ENCODE measurements at regions not wholly inside any gene's neighbourhood (a gene's known extent, or its start where the extent isn't known, plus 50 kb on each side); places are given as distances from the start of the nearest gene placed in this dataset.
A peak's percentile ranks its signal among the peaks of the same experiment; 100 is the strongest.
"Not testable (repeated sequence)": the region's sequence is repeated elsewhere in the genome, so short reads cannot be mapped to it uniquely, and the experiment has no call there.

- H3K27me3 ChIP-seq (ENCODE audit: insufficient read depth); DNase-seq; H4K20me1 ChIP-seq (ENCODE audit: insufficient read depth); CTCF ChIA-PET; H3K4me2 ChIP-seq; H3K36me3 ChIP-seq (replicated peaks in 1 of 2; ENCODE audit: control insufficient read depth in 1 of 2, insufficient read depth in 2 of 2, low read length in 1 of 2); H3K9ac ChIP-seq; H3K4me1 ChIP-seq (ENCODE audit: control insufficient read depth in 1 of 2, insufficient read depth in 2 of 2, low read depth in 1 of 2, low read length in 1 of 2); POLR2A ChIA-PET; H3K27ac ChIP-seq (ENCODE audit: low read depth in 2 of 2, low read length in 1 of 2); H3K9me2 ChIP-seq; H3K79me2 ChIP-seq (ENCODE audit: insufficient read depth); H3K4me3 ChIP-seq (ENCODE audit: low read depth in 2 of 2, low read length in 1 of 2); H2AFZ ChIP-seq (ENCODE audit: low read depth); H3K9me3 ChIP-seq; H3F3A ChIP-seq (replicated peaks; ENCODE audit: insufficient read depth): not testable (repeated sequence)
- under 1% methylated on average over 5 of the region's 14 CpGs for WGBS (ENCODE audit: low lambda C conversion rate)
- TF ChIP-seq CTCF (IDR thresholded peaks at IDR 0.05) (peak; percentile 53), RAD21 (IDR thresholded peaks at IDR 0.05; ENCODE audit: low read length) (peak; percentile 5; the same call in 1 of the 2 replicates)
Measured at GRCh38 chr4:3984796-3985195, 218.6 kb downstream of the ADRA2C start.

- DNase-seq; H4K20me1 ChIP-seq (ENCODE audit: insufficient read depth); H3K9me2 ChIP-seq; H3K79me2 ChIP-seq (ENCODE audit: insufficient read depth); H3K27me3 ChIP-seq (ENCODE audit: insufficient read depth); H3K4me1 ChIP-seq (ENCODE audit: control insufficient read depth in 1 of 2, insufficient read depth in 2 of 2, low read depth in 1 of 2, low read length in 1 of 2); H3K36me3 ChIP-seq (replicated peaks in 1 of 2; ENCODE audit: control insufficient read depth in 1 of 2, insufficient read depth in 2 of 2, low read length in 1 of 2); H3K4me3 ChIP-seq (ENCODE audit: low read depth in 2 of 2, low read length in 1 of 2); H3K27ac ChIP-seq (ENCODE audit: low read depth in 2 of 2, low read length in 1 of 2); H2AFZ ChIP-seq (ENCODE audit: low read depth); POLR2A ChIA-PET; H3F3A ChIP-seq (replicated peaks; ENCODE audit: insufficient read depth); H3K9me3 ChIP-seq; H3K4me2 ChIP-seq; CTCF ChIA-PET; H3K9ac ChIP-seq: not testable (repeated sequence)
- WGBS (ENCODE audit: low lambda C conversion rate) = 10% methylated on average over 5 of the region's 5 CpGs
Measured at GRCh38 chr4:3986412-3986811, 220.2 kb downstream of the ADRA2C start.

GRCh38 chr4:3997386-3997785 lies 229.3 kb downstream of the OTOP1 start:
- CTCF ChIA-PET; DNase-seq; POLR2A ChIA-PET; H3K4me2 ChIP-seq; H2AFZ ChIP-seq (ENCODE audit: low read depth); H3K79me2 ChIP-seq (ENCODE audit: insufficient read depth); H3K9me2 ChIP-seq; H3K4me1 ChIP-seq (ENCODE audit: control insufficient read depth in 1 of 2, insufficient read depth in 2 of 2, low read depth in 1 of 2, low read length in 1 of 2); H3K36me3 ChIP-seq (replicated peaks in 1 of 2; ENCODE audit: control insufficient read depth in 1 of 2, insufficient read depth in 2 of 2, low read length in 1 of 2); H3K9me3 ChIP-seq; H3K27ac ChIP-seq (ENCODE audit: low read depth in 2 of 2, low read length in 1 of 2); H3K4me3 ChIP-seq (ENCODE audit: low read depth in 2 of 2, low read length in 1 of 2); H4K20me1 ChIP-seq (ENCODE audit: insufficient read depth); H3F3A ChIP-seq (replicated peaks; ENCODE audit: insufficient read depth); H3K27me3 ChIP-seq (ENCODE audit: insufficient read depth); H3K9ac ChIP-seq: not testable (repeated sequence)
- WGBS (ENCODE audit: low lambda C conversion rate) = 4% methylated on average over 1 of the region's 1 CpG

- H3K4me3 ChIP-seq (ENCODE audit: low read depth in 2 of 2, low read length in 1 of 2); H3K27me3 ChIP-seq (ENCODE audit: insufficient read depth); H3K27ac ChIP-seq (ENCODE audit: low read depth in 2 of 2, low read length in 1 of 2); H3K79me2 ChIP-seq (ENCODE audit: insufficient read depth); H3K9ac ChIP-seq; CTCF ChIA-PET; H3K4me2 ChIP-seq; H3K9me2 ChIP-seq; H2AFZ ChIP-seq (ENCODE audit: low read depth); H3K9me3 ChIP-seq; DNase-seq; H4K20me1 ChIP-seq (ENCODE audit: insufficient read depth); H3K36me3 ChIP-seq (replicated peaks in 1 of 2; ENCODE audit: control insufficient read depth in 1 of 2, insufficient read depth in 2 of 2, low read length in 1 of 2); H3F3A ChIP-seq (replicated peaks; ENCODE audit: insufficient read depth); POLR2A ChIA-PET; H3K4me1 ChIP-seq (ENCODE audit: control insufficient read depth in 1 of 2, insufficient read depth in 2 of 2, low read depth in 1 of 2, low read length in 1 of 2): not testable (repeated sequence)
- WGBS (ENCODE audit: low lambda C conversion rate) = 8% methylated on average over 5 of the region's 5 CpGs
Measured at GRCh38 chr4:4004036-4004435, 222.7 kb downstream of the OTOP1 start.

GRCh38 chr4:4004702-4005101 lies 222.0 kb downstream of the OTOP1 start:
- H3K36me3 ChIP-seq (replicated peaks in 1 of 2; ENCODE audit: control insufficient read depth in 1 of 2, insufficient read depth in 2 of 2, low read length in 1 of 2); H3K27me3 ChIP-seq (ENCODE audit: insufficient read depth); H3K9me3 ChIP-seq; H3K4me3 ChIP-seq (ENCODE audit: low read depth in 2 of 2, low read length in 1 of 2); H3K4me1 ChIP-seq (ENCODE audit: control insufficient read depth in 1 of 2, insufficient read depth in 2 of 2, low read depth in 1 of 2, low read length in 1 of 2); H3K27ac ChIP-seq (ENCODE audit: low read depth in 2 of 2, low read length in 1 of 2); H3K79me2 ChIP-seq (ENCODE audit: insufficient read depth); POLR2A ChIA-PET; DNase-seq; H2AFZ ChIP-seq (ENCODE audit: low read depth); H4K20me1 ChIP-seq (ENCODE audit: insufficient read depth); H3K9me2 ChIP-seq; H3K4me2 ChIP-seq; H3K9ac ChIP-seq; H3F3A ChIP-seq (replicated peaks; ENCODE audit: insufficient read depth); CTCF ChIA-PET: not testable (repeated sequence)
- 11% methylated on average over 7 of the region's 10 CpGs for WGBS (ENCODE audit: low lambda C conversion rate)

- H3K27ac ChIP-seq (ENCODE audit: low read depth in 2 of 2, low read length in 1 of 2); H3K79me2 ChIP-seq (ENCODE audit: insufficient read depth); CTCF ChIA-PET; H3K9ac ChIP-seq; H2AFZ ChIP-seq (ENCODE audit: low read depth); H3K27me3 ChIP-seq (ENCODE audit: insufficient read depth); H3K9me3 ChIP-seq; H3K4me2 ChIP-seq; H3K4me3 ChIP-seq (ENCODE audit: low read depth in 2 of 2, low read length in 1 of 2); DNase-seq; POLR2A ChIA-PET; H3K4me1 ChIP-seq (ENCODE audit: control insufficient read depth in 1 of 2, insufficient read depth in 2 of 2, low read depth in 1 of 2, low read length in 1 of 2); H4K20me1 ChIP-seq (ENCODE audit: insufficient read depth); H3F3A ChIP-seq (replicated peaks; ENCODE audit: insufficient read depth); H3K36me3 ChIP-seq (replicated peaks in 1 of 2; ENCODE audit: control insufficient read depth in 1 of 2, insufficient read depth in 2 of 2, low read length in 1 of 2); H3K9me2 ChIP-seq: not testable (repeated sequence)
- 17% methylated on average over 10 of the region's 11 CpGs for WGBS (ENCODE audit: low lambda C conversion rate)
Measured at GRCh38 chr4:4006356-4006755, 220.4 kb downstream of the OTOP1 start.
